ENCODE measurements at regions not wholly inside any gene's neighbourhood (a gene's known extent, or its start where the extent isn't known, plus 50 kb on each side); places are given as distances from the start of the nearest gene placed in this dataset.

DNA sequence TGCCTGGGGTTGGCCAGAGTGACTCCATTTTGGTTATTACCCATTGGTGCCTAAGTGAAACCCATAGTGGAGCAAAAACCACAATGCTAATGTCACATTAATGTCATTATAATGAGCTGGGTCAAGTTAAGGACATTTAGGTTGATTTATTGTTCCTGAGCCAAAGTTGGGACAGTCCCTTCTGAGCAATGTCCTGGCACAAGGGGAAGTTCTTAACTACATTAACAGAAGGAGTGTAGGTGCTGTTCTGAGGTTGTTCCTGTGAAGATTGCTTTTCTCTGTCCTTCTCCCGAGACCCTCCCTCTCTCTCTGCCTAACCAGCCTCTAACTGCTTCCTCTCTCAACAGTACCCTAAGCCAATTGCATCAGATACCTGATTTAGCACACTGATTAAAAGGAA is 1956.8 kb upstream of the PCDH10 start:
- TF ChIP-seq POLR2A (IDR thresholded peaks at IDR 0.05; ENCODE audit: low read depth) (no peak), EP300 (IDR thresholded peaks at IDR 0.05) (no peak)
- TF ChIP-seq, protein P1, sequence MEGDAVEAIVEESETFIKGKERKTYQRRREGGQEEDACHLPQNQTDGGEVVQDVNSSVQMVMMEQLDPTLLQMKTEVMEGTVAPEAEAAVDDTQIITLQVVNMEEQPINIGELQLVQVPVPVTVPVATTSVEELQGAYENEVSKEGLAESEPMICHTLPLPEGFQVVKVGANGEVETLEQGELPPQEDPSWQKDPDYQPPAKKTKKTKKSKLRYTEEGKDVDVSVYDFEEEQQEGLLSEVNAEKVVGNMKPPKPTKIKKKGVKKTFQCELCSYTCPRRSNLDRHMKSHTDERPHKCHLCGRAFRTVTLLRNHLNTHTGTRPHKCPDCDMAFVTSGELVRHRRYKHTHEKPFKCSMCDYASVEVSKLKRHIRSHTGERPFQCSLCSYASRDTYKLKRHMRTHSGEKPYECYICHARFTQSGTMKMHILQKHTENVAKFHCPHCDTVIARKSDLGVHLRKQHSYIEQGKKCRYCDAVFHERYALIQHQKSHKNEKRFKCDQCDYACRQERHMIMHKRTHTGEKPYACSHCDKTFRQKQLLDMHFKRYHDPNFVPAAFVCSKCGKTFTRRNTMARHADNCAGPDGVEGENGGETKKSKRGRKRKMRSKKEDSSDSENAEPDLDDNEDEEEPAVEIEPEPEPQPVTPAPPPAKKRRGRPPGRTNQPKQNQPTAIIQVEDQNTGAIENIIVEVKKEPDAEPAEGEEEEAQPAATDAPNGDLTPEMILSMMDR (IDR thresholded peaks at IDR 0.05): no peak
